ENCODE measurements at regions not wholly inside any gene's neighbourhood (a gene's known extent, or its start where the extent isn't known, plus 50 kb on each side); places are given as distances from the start of the nearest gene placed in this dataset.
"Not testable (repeated sequence)": the region's sequence is repeated elsewhere in the genome, so short reads cannot be mapped to it uniquely, and the experiment has no call there.

DNA sequence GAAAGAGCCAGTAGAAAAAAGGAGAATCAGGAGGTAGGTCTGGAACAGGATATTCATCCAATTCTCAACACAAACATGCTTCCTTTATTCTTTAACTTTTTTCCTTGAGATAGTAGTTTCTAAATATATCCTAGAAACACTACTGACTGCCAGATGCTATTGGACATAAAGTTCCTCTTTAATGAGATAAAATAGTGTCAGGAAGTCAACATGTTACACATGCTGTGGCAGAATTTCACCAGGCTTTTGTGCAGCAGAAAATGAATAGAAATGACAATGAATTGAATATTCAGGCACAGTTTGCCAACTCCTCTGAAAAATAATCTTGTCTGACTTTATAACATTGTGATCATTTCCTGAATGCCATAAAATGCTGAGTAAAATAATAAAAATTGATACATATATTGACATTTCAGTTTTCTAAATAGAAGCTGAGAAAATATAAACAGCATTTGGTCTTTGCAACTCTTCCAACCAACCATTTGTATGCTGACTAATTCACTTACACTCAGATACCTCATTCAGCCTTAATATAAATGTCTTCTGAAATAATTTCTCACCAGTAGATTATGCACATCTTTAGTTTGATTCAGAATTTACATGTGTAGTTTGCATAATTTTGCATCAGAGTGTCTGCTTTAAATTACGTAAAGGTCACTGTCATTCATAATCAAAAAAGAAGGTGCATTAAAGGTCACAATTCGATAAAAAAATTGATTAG, 486.1 kb upstream of the ADGRL2 start:
- no peak for DNase-seq

DNA sequence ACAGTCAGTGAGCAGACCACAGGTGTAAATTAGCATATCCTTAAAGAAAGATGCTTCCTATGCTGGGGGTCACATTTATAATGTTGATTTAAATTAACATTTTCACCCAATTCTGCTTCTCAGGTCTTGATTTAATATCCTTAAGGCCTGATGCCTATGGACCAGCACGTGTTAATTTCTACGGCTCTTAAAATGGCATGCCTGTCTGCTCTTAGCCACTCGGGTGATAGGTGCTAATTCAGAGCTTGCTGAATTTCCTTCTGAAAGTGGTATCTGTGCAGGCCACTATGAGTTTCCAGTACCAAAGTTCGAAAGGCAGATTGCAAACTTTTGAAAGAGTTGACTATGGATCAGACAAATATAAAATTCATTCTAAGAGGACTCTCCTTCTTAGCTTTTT, 487.4 kb upstream of the ADGRL2 start:
- DNase-seq, result no peak

DNA sequence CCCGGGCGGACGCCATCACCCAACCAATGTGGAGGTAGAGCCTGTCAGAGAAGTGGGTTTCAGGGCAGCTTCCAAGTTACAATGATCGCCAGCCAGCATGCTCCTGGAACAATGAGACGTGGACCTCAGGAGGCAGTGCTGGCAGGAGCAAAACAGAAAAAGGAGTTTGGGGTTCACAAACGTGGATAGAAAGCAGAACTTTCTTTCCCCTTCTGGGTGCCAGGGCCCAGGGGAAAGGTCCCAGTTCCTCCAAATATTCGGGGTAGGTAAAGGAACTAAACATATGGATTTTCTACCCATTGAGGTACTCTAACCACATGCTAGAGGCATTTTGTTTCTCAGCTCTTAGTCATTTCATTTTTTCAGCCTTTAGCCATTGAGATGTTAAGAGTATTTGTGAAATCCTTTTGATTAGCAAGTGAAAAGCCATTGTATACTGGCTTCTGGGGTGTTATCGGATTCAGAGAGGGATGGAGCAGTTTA, 488.4 kb upstream of the ADGRL2 start:
- no peak for DNase-seq

DNA sequence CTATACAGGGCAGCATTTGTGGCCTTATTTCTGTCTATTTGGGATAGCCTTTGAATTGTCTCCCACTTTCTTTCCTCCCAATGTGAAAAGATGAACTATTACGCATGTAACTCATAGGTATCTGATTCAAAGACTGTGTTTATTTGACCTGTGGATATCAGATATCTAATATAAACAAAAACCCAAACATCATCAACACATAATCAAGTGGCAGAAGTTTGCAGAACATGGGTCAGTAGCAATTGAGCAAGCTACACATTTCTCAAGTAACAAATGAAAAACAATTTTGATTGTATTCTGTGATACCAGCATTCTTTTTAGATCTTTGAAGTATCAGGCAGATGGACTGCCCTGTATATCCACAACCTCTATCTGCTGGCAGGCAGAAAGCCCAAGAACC, 490.5 kb upstream of the ADGRL2 start:
- DNase-seq, result no peak

DNA sequence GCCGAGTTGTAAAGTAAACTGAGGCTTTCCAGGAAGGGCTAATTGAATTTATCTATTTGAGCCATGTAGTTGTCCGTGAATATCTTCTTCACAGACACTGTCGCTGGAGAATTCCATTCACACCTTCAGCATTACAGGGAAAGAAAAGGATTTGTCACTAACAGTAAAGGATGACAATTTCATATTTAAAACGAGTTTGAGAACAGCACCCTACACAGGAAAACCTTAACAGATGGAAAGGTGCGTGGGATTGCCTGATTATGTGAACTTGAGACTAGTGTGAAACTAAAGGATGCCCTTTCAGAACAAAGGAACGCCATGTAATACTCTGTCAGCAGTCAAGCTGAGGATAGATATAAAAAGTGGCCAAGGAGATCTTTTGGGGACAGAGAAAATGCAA, 492.5 kb upstream of the ADGRL2 start:
- DNase-seq, result no peak

GRCh38 chr1:81307786-81308185, 492.9 kb upstream of the ADGRL2 start:
- no peak for DNase-seq

- peak; percentile 1 for DNase-seq
These were observed 494.7 kb upstream of the ADGRL2 start for GRCh38 chr1:81305997-81306452.

GRCh38 chr1:81304187-81304586, 496.5 kb upstream of the ADGRL2 start:
- no peak for DNase-seq

- DNase-seq, result no peak
These were observed 500.8 kb upstream of the ADGRL2 start for GRCh38 chr1:81299892-81300291.

- DNase-seq, result no peak
These were observed 502.5 kb upstream of the ADGRL2 start for GRCh38 chr1:81298266-81298665.

DNA sequence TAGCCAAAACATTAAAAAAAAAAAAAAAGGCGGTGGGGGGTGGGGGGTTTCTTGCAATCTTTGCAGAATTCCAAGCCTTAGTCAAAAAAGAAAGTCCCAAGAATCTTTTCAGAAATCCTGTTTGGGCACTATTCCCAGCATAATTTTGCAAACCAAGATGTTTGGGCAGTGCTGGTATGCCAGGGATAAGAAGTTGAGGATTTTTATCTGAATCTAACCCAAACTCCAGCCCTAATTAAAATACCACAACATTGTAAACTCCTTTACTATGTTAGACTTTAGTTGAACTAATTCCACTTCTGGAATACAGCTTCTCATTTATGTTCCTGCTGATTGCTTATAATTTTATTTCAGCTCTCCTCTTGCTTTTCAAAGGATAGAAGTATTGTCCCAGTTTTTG, 504.1 kb upstream of the ADGRL2 start:
- DNase-seq, result no peak

GRCh38 chr1:81290326-81290725, 510.4 kb upstream of the ADGRL2 start:
- no peak for DNase-seq

DNA sequence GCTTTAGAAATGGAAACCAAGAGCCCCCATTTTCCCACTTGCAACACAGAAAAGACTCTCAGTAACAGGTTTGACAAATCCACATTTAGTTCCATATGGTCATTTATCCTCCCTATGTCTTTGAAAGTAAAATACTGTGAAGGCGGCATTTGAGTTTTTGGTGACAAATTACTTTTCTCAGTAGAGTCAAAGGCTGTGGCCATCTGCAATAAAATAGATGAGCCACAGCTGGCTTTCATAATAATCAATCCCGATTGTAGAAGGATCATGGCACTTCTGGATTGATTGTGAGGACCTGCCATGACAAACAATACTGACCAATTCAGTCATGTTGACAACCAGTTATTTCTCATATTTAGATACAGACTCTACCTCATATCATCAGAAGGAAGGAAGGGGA, 512.0 kb upstream of the ADGRL2 start:
- DNase-seq, result no peak

- no peak for DNase-seq
These were observed 513.2 kb upstream of the ADGRL2 start for GRCh38 chr1:81287411-81288080.

DNA sequence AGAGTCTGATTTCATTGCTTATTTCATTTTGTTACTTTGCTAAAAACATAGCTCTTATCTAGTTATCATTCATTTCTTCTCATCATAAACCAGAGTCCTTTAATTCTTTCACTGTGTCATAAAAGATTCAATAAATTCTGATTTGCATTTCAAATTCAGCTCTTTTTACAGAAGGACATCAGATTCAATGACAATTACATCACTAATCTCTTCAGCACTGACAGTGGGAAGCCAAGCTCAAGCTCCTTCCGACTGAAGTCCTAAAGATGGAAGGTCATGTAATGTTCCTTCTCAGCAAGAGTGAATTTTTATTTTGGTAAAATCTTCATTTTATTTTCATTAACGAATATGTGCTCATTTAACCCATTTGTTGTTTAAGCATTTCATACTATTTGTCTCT, 530.7 kb upstream of the ADGRL2 start:
- DNase-seq, result no peak

DNA sequence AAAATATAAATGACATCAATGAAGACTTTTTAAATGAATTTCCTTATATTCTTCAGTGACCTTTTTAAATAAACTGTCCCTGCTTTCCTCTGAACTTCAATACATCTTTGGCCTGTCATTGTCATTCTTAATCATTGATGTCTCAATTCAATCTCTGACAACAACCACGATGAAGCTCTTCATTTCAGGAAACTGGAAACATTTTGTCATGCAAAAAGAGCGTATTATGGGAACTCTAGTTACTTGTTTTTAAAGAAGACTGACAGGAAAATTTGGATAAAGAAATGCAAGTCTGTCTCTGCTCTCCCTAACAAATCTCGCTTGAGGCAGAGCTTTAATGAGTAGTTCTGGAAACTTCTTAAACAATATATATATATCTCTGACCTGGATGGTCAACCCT, 535.8 kb upstream of the ADGRL2 start:
- no peak for DNase-seq

DNA sequence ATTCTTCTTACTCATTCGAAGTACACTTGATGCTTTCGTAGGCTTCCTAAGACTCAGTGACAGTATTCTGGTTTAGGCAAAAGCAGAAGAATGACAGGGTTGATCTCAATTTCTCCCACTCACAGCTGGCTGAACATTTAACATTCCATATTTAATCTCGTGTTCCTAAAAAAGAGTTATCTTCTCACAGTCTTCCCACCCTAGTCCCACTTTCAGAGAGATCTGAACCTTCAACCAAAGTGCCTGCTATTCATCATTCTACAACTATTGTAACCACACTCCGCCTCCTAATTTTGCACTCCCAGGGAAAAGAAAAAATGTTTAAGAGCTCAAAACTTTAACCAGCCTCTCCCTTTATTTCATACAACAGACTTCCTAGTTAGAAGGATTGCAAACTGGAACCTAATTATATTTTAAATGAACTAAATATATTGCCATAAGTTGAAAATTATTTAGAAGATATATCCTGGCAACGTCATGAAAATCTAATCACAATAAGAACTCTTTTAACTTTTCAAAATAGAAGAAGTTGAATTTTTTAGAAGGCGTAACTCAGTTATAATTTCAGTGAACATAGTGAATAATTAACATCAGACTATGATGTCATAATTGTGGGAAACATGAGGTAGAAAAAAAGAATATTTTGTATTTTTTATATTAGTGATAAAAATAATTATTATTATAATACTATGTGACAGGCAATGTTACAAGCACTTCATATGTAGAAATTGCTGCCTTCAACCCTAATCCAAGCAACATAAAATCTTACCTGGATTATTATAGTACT, 540.9 kb upstream of the ADGRL2 start:
- DNase-seq, result no peak

DNA sequence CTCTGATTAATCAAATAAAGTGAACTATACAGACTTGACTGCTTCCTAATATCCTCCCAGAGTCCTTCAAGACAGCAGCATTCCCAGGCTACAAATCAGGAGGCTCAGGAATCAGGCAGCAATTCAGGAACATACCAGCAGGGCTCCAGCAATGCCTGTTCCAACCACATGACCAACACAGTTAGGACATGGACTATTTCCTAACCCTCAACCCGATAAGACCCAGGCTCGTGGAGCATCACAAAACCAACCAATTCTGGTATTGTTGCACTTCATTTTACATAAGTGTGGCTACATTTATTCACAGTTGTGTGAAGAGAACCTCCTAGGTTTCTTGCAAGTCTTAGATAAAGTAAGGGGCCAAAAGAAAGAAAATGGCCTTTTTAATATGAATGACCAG, 546.2 kb upstream of the ADGRL2 start:
- no peak for DNase-seq

DNA sequence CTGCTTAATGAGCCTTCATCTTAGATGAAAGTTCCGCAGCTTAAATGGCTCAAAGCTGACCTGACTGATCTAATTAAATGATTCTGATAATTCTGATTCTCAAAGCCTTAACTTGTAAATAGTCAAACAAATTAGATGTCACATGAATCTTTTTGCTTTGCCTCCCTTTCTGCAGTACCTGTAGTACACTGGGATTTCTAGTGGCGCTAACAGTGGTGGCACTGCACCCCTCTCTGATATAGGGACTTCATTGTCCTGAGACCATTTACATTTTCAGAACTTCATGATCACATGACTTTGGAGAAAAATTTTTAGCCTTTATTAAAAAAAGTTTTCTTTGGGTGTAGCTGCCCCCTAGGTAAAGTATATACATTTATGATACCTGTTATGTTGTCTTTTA, 546.7 kb upstream of the ADGRL2 start:
- DNase-seq, result no peak

- no peak for DNase-seq
These were observed 548.1 kb upstream of the ADGRL2 start for GRCh38 chr1:81252471-81253151.

GRCh38 chr1:81250825-81251224, 549.9 kb upstream of the ADGRL2 start:
- not testable (repeated sequence) for DNase-seq

- DNase-seq, result not testable (repeated sequence)
These were observed 555.5 kb upstream of the ADGRL2 start for GRCh38 chr1:81245084-81245715.

DNA sequence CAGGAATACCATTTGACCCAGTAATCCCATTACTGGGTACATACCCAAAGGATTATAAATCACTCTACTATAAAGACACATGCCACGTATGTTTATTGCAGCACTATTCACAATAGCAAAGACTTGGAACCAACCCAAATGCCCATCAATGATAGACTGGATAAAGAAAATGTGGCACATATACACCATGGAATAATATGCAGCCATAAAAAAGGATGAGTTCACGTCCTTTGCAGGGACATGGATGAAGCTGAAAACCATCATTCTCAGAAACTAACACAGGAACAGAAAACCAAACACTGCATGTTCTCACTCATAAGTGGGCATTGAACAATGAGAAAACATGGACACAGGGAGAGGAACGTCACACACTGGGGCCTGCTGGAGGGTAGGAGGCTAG, 556.1 kb upstream of the ADGRL2 start:
- not testable (repeated sequence) for DNase-seq
